ENCODE measurements at regions not wholly inside any gene's neighbourhood (a gene's known extent, or its start where the extent isn't known, plus 50 kb on each side); places are given as distances from the start of the nearest gene placed in this dataset.

- WGBS, 2 experiments (ENCODE audit: extremely low coverage in 1 of 2, insufficient coverage in 1 of 2, insufficient read length in 1 of 2, insufficient replicate concordance in 2 of 2, low coverage in 1 of 2, low lambda C conversion rate in 2 of 2, missing lambda C conversion rate in 1 of 2): 92% methylated on average over 2 of the region's 2 CpGs; no CpG with 5 or more reads in 1 of the 2 experiments
- Histone ChIP-seq H3K9me3 (ENCODE audit: insufficient read depth in 2 of 2, low read depth in 1 of 2, low read length in 1 of 2) (peaks cover 0 to 4% of the 10 kb centered on the region in 2 experiments; a peak in 1 of 4 replicates), H2BK5ac (ENCODE audit: low read depth, low read length) (no peak overlapping the region), H3K4me3 (ENCODE audit: extremely low read depth in 1 of 4, insufficient read depth in 2 of 4, low read depth in 3 of 4, low read length in 4 of 4) (no peak overlapping the region), H3K9ac (replicated peaks in 1 of 4; ENCODE audit: extremely low read depth in 1 of 4, low read depth in 3 of 4, low read length in 3 of 4) (no peak overlapping the region), H2AK5ac (ENCODE audit: low read depth, low read length) (no peak overlapping the region), H3K4me2 (ENCODE audit: insufficient read depth in 1 of 2, low read depth in 2 of 2, low read length in 2 of 2) (no peak overlapping the region), H3K18ac (ENCODE audit: extremely low read depth, low read length) (no peak overlapping the region), H4K20me1 (replicated peaks in 1 of 2; ENCODE audit: control insufficient read depth in 1 of 2, insufficient read depth in 2 of 2, low read length in 2 of 2) (no peaks in the 10 kb centered on the region), H2BK20ac (ENCODE audit: low read length) (no peak overlapping the region), H4K5ac (ENCODE audit: insufficient read length, low read depth, low read length) (no peak overlapping the region), H3K79me2 (ENCODE audit: control insufficient read depth in 1 of 2, insufficient read depth in 2 of 2, low read length in 2 of 2) (no peaks in the 10 kb centered on the region), H3K79me1 (ENCODE audit: low read depth, low read length) (no peaks in the 10 kb centered on the region), H2AFZ (ENCODE audit: low read length) (no peak overlapping the region), H4K91ac (replicated peaks; ENCODE audit: insufficient read length, low read length) (no peak overlapping the region), H2BK15ac (ENCODE audit: low read length) (no peak overlapping the region), H3K23me2 (ENCODE audit: low read depth, low read length) (no peaks in the 10 kb centered on the region), H3K4ac (replicated peaks; ENCODE audit: insufficient read length, low read depth, low read length) (no peak overlapping the region), H3K27ac (ENCODE audit: low read depth, low read length) (no peak overlapping the region), H3K23ac (ENCODE audit: insufficient read length) (no peak overlapping the region), H2BK12ac (ENCODE audit: low read depth, low read length) (no peak overlapping the region), H3K27me3 (replicated peaks in 1 of 4; ENCODE audit: control insufficient read depth in 3 of 4, extremely low read depth in 1 of 4, insufficient read depth in 3 of 4, low read length in 3 of 4) (no peaks in the 10 kb centered on the region), H3K36me3 (ENCODE audit: control insufficient read depth in 2 of 4, insufficient read depth in 4 of 4, low read length in 3 of 4) (no peaks in the 10 kb centered on the region), H3K14ac (ENCODE audit: insufficient read length) (no peak overlapping the region), H2BK120ac (replicated peaks; ENCODE audit: low read depth, low read length) (no peak overlapping the region), H3K56ac (replicated peaks; ENCODE audit: insufficient read length, low read depth, low read length) (no peak overlapping the region), H4K8ac (ENCODE audit: extremely low read depth, insufficient read depth, low read length) (no peak overlapping the region), H3K4me1 (replicated peaks in 1 of 4; ENCODE audit: control insufficient read depth in 3 of 4, insufficient read depth in 4 of 4, low read length in 3 of 4) (no peaks in the 10 kb centered on the region)
- ChIA-PET POLR2A (ENCODE audit: partially characterized antibody) (no interaction called here), CTCF (ENCODE audit: partially characterized antibody) (no interaction called here)
- no peak for DNase-seq (ENCODE audit: low read depth in 1 of 2, low spot score in 2 of 2)
- no peak for FAIRE-seq
- TF ChIP-seq HDAC2 (IDR thresholded peaks at IDR 0.05; ENCODE audit: borderline replicate concordance in 1 of 2, low read depth in 2 of 2, low read length in 2 of 2) (no peak), YY1 (IDR thresholded peaks at IDR 0.05; ENCODE audit: low read depth, low read length) (no peak), KDM5A (IDR thresholded peaks at IDR 0.05; ENCODE audit: low read length) (no peak), USF2 (IDR thresholded peaks at IDR 0.05; ENCODE audit: low read length) (no peak), CHD1 (IDR thresholded peaks at IDR 0.05; ENCODE audit: low read depth, low read length) (no peak), ATF3 (IDR thresholded peaks at IDR 0.05; ENCODE audit: insufficient read depth, low read depth, low read length) (no peak), JUN (IDR thresholded peaks at IDR 0.05; ENCODE audit: low read depth, low read length) (no peak), POLR2A (IDR thresholded peaks at IDR 0.05; ENCODE audit: control extremely low read depth in 1 of 2, low read depth in 2 of 2, low read length in 2 of 2) (no peak), SUZ12 (IDR thresholded peaks at IDR 0.05; ENCODE audit: low read length) (no peak), ZNF274 (IDR thresholded peaks at IDR 0.05; ENCODE audit: borderline replicate concordance, extremely low read depth, low read length) (no peak), BRCA1 (IDR thresholded peaks at IDR 0.05; ENCODE audit: low read depth, low read length) (no peak), EGR1 (IDR thresholded peaks at IDR 0.05; ENCODE audit: borderline replicate concordance, low read depth, low read length) (no peak), RFX5 (IDR thresholded peaks at IDR 0.05; ENCODE audit: borderline replicate concordance, low read depth, low read length) (no peak), TAF7 (optimal IDR thresholded peaks at IDR 0.05; ENCODE audit: borderline replicate concordance, low read depth, low read length) (no peak)
Observed at GRCh38 chr16:52631711-52632110, 84.8 kb upstream of the TOX3 start.
